Sciatic nerve (tissue), 2 donors: ENCODE measurements at regions not wholly inside any gene's neighbourhood (a gene's known extent, or its start where the extent isn't known, plus 50 kb on each side); places are given as distances from the start of the nearest gene placed in this dataset.

Experiments
- ATAC-seq: fragments of 200-7000 bp; cut with Tn5 transposase; one replicate; pipeline ENCODE4 v1.9.1; 2020; ENCODE audit warnings: mild to moderate bottlenecking, moderate library complexity
- DNase-seq: peaks from one replicate; pipeline ENCODE4 v3.0.0-alpha.2; 2020; ENCODE audit warnings: low spot score
- intact Hi-C: fragments of 100-400 bp; cut with DNase I; formaldehyde crosslinking; loops from one replicate; pipeline ENCODE4 v1.14.2; 2022
- donor health status: DM: no; HTN: no; CAD: no.
- donor health status: DM: no; HTN: no; CAD: no.

DNA sequence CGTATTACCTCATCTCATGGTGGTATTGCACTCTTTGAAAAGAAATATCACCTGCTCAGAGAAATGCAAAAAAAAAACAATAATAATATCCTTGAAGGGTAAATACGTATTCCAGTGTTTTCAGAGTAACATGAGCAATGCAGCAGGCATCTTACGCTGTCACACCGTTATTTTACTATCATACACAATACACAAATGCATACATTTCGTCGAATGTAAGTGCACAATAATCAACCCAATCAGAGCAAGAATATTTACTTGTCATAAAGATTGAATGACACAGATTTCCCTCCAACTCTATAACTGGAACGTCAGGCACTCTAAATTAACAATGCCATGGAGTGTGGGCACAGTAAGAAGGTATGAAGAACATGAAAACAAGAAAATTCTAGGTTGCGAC, 1050.1 kb downstream of the PLA2G4A start:
- intact Hi-C loops, result no loop called here
- DNase-seq (no peak), ATAC-seq (no peak)

DNA sequence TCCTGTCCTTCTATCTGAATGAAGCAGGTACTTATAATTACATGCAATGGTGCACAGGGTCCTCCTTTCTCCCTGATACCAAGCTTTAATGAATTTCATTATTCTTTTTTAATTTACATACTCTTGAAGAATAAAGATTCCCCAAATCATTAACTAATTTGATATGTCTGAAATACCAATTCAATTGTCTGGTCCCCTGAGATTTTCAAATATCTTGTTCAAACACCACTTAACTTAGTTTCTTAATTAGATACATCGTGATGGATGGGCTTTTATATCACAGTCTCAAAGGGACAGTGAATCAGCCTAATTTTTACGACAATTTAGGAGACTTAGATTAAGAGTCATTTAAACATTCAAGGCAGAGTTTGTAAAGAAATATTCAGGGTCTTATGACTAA, 1054.6 kb downstream of the PLA2G4A start:
- DNase-seq (no peak), ATAC-seq (no peak)
- intact Hi-C loops, result no loop called here

DNA sequence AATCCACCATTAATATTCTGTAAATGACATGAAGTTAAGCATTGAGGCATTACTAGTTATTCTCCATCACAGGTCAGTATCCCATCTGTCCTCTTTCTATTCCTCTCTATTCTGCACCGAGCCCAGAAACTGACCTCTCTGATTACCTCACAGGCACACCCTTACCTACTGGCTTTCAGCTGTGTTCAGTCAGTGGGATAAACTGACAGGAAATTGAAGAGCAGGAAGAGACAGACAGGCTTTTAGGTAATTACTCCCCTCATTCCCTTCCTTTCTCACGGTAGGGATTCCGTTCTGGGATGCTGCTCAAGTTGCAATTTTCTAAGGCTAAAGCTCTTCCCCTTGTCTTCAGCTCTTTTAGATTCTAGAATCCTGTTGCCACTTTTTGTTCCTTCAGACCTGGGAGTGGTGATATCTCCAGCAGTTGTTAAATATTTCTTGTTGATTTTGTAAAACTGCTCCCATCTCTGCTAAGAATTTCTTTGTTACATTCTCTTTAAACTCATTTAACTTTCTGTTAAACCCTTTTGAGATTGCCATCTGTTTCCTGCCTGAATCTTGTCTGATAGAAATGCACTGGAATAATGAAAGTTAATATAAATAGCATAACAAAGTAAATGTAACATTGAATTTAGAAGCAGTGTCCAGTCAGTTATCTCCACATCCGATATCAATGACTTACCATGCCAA, 1063.4 kb downstream of the PLA2G4A start:
- intact Hi-C loops, result no loop called here
- DNase-seq (no peak), ATAC-seq (no peak)

DNA sequence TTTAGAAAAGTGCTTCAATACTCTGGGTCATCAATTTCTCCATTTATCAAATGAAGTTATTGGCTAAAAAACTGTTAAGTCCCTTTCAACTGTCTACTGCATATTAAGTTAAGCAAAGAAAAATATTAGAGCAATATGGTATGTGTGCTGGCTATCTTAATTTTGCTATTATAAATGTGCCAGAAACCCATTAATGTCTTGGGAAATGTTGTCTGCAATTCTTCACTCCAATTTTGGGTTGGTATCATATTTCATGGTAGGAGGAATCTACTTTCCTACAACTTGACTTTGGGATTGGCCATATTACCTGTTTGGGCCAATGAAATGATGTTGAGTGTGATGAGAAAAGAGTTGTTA, 1063.9 kb downstream of the PLA2G4A start:
- ATAC-seq, result no peak
- intact Hi-C loops, result no loop called here
- no peak for DNase-seq

- intact Hi-C loops, result no loop called here
- DNase-seq, result no peak
- ATAC-seq, result no peak
These were observed 1064.7 kb downstream of the PLA2G4A start for GRCh38 chr1:187893471-187893870.

- no peak for DNase-seq
- ATAC-seq, result no peak
- intact Hi-C loops, result no loop called here
These were observed 1065.6 kb downstream of the PLA2G4A start for GRCh38 chr1:187894349-187894748.

DNA sequence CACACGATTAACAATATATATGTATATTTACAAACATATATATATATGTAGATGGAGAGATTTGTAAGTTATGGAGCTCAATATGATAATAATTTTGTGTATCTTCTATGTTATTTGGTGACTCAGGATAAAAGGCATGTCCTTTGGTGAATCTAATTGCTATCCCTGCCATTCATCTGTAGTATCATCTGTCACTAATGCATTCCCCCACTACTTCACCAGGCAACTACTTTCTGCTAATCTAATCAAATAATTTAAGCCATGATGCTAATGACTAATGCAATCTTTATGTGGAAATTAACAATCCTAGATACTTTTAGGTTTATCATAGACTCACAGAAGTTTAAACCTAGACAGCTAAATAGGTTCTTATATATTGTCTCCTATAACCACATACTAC, 1074.5 kb downstream of the PLA2G4A start:
- ATAC-seq (no peak), DNase-seq (no peak)
- intact Hi-C loops, result no loop called here

- no peak for DNase-seq
- no peak for ATAC-seq
- intact Hi-C loops, result no loop called here
These were observed 1080.6 kb downstream of the PLA2G4A start for GRCh38 chr1:187909382-187909781.

DNA sequence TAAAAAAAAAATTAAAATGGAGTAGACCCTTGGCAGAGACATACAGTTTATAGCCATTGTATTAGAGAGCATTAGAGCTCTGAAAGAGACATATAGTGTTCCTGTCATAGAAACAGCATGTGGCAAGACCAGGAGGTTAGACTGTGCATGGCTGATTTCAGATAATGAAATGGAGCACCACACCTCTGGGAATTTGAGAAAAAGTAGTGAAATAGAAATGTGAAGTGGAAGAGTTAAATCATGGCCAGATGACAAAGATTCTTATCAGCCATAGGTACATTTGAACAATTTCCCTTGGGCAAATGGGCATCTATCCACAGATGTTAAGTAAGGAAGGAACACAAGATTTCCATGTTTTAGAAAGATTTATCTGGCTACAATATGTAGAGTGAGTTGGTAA, 1083.1 kb downstream of the PLA2G4A start:
- no peak for DNase-seq
- intact Hi-C loops, result no loop called here

GRCh38 chr1:187920976-187921375, 1092.2 kb downstream of the PLA2G4A start:
- ATAC-seq, result no peak
- no peak for DNase-seq
- intact Hi-C loops, result no loop called here

More for the DNA sequence above, 1083.1 kb downstream of the PLA2G4A start:
- ATAC-seq, result no peak

- intact Hi-C loops, result no loop called here
- ATAC-seq, result no peak
- DNase-seq, result no peak
These were observed 1092.7 kb downstream of the PLA2G4A start for GRCh38 chr1:187921426-187921825.

DNA sequence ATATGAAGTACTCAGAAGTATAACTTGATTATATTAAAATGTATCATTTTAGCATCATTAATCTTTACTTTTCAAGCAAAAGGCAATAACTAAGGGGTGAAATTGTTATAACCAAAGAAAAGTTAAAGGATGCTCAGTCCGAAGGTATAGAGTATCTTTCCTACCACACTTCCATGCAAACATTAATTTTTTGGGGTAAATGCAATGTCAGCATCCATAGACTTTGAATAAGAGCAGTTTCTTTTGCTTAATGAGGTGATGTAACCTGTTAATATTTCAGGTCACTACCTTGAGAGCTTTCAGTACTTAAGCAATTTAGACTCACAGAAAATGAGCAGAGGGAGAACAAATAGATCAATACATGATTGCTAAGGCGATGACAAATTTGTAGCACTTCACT, 1093.5 kb downstream of the PLA2G4A start:
- intact Hi-C loops, result no loop called here
- no peak for ATAC-seq
- DNase-seq, result no peak

GRCh38 chr1:187924252-187924651, 1095.5 kb downstream of the PLA2G4A start:
- DNase-seq (no peak), ATAC-seq (no peak)
- intact Hi-C loops, result no loop called here

DNA sequence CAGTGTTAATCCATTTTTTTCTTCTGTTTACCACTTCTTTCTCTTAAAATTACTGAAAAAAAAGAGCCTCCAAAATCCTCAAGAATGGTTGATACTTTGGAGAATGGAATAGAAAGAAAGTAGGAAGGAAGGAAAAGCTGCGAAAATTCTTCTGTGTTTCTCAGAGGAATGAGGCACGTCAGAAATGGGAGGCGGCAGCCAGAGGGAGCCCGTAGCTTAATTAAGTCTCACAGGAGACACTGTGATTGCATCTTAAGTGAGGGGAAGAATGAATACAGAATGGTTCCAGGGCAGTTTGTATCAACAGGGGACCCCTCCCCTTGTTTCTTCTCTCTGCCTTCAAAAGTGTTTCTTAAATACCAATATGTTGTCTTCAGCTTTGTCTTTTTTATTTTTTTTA, 1099.5 kb downstream of the PLA2G4A start:
- ATAC-seq (peak; percentile 36), DNase-seq (no peak)
- intact Hi-C loops, result no loop called here

DNA sequence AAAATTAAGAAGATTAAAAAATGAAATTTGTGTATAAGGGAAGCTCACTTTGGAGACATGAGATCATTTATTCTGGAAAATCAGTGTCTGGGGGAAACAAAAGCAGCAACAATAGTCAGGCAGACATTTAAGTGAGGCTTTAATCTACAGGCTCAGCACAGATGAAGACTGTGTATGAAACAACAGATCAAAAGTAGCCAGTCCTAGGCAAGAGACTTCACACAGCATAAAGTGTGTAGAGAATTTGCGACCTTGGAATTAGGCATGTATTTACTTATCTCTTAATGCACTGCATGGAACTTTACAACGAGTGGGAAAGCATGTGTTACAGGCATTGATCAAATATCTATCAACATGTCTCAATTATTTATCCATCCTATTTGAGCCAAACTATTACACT, 1099.9 kb downstream of the PLA2G4A start:
- DNase-seq, result no peak
- ATAC-seq, result no peak

GRCh38 chr1:187931776-187932175, 1103.0 kb downstream of the PLA2G4A start:
- DNase-seq (no peak), ATAC-seq (no peak)
- intact Hi-C loops, result no loop called here

More for the DNA sequence above, 1099.9 kb downstream of the PLA2G4A start:
- intact Hi-C loops, result no loop called here

- intact Hi-C loops, result no loop called here
- ATAC-seq (no peak), DNase-seq (no peak)
These were observed 1105.0 kb downstream of the PLA2G4A start for GRCh38 chr1:187933562-187934419.

GRCh38 chr1:187936667-187937066, 1107.9 kb downstream of the PLA2G4A start:
- no peak for DNase-seq
- no peak for ATAC-seq
- intact Hi-C loops, result no loop called here

DNA sequence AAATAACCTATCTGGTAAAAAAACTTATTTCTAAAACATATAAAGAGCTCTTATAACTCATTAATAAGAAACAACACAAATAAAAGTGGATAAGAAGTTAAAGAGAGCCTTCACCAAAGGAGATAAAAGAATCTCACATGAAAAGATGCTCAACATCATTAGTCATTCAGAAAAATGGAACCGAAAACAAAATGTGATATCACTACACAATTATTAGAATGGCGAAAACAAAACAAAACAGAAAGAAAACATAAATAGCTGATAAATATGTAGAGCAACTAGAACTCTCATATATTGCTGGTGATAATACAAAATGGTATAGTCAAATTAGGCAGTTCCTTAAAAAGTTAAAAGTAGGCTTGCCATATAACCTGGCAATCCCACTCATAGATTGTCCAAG, 1109.3 kb downstream of the PLA2G4A start:
- no peak for ATAC-seq
- no peak for DNase-seq
- intact Hi-C loops, result no loop called here

GRCh38 chr1:187942986-187943385, 1114.2 kb downstream of the PLA2G4A start:
- ATAC-seq, result no peak
- DNase-seq, result no peak
- intact Hi-C loops, result no loop called here
